ENCODE measurements at regions not wholly inside any gene's neighbourhood (a gene's known extent, or its start where the extent isn't known, plus 50 kb on each side); places are given as distances from the start of the nearest gene placed in this dataset.

GRCh38 chr6:128666405-128666804, 146.0 kb upstream of the PTPRK start:
- TF ChIP-seq CTCF (IDR thresholded peaks at IDR 0.05) = no peak
- TF ChIP-seq POLR2A (IDR thresholded peaks at IDR 0.05) = no peak
- no peak for TF ChIP-seq POLR2AphosphoS5 (IDR thresholded peaks at IDR 0.05; ENCODE audit: insufficient read depth in 1 of 2, low read depth in 1 of 2)

Measured in vagina (tissue), 2 donors.